GM23338 (cell line): ENCODE measurements at regions not wholly inside any gene's neighbourhood (a gene's known extent, or its start where the extent isn't known, plus 50 kb on each side); places are given as distances from the start of the nearest gene placed in this dataset.

Experiments
- ATAC-seq: fragments of 200-7000 bp; cut with Tn5 transposase; 3 replicates; pipeline ENCODE4 v1.9.1; 2020
- DNase-seq: peaks from one replicate; pipeline ENCODE4 v3.0.0-alpha.2; 2015; ENCODE audit warnings: low spot score
- H2AFZ ChIP-seq: fragments of 200-600 bp; sonication (generic); 2 replicates; pipeline ENCODE4 v1.8.0; 2016; ENCODE audit warnings: antibody characterized with exemption, mild to moderate bottlenecking, moderate library complexity
- H3F3A ChIP-seq: fragments of 200-600 bp; sonication (generic); replicated peaks from 2 replicates; pipeline ENCODE4 v1.8.0; 2017; ENCODE audit warnings: antibody characterized with exemption, mixed run types, low read depth
- H3K27ac ChIP-seq: fragments of 200-600 bp; sonication (generic); 2 replicates; pipeline ENCODE4 v1.6.1; 2016; ENCODE audit warnings: low read depth
- H3K27me3 ChIP-seq: fragments of 200-600 bp; sonication (generic); 2 replicates; pipeline ENCODE4 v1.8.0; 2016; ENCODE audit warnings: mild to moderate bottlenecking, mixed run types, moderate library complexity; ENCODE audit not compliant: insufficient read depth
- H3K36me3 ChIP-seq: fragments of 200-600 bp; sonication (generic); 2 replicates; pipeline ENCODE4 v1.8.0; 2016; ENCODE audit warnings: mild to moderate bottlenecking; ENCODE audit not compliant: insufficient read depth
- H3K4me1 ChIP-seq: fragments of 200-600 bp; sonication (generic); 2 replicates; pipeline ENCODE4 v1.8.0; 2016; ENCODE audit warnings: mild to moderate bottlenecking, moderate library complexity; ENCODE audit not compliant: insufficient read depth
- H3K4me2 ChIP-seq: fragments of 200-600 bp; sonication (generic); 2 replicates; pipeline ENCODE4 v1.7.1; 2017; ENCODE audit warnings: mixed run types
- H3K4me3 ChIP-seq: fragments of 200-600 bp; sonication (generic); 2 replicates; pipeline ENCODE4 v1.6.1; 2016; ENCODE audit warnings: mixed run types
- H3K79me2 ChIP-seq: fragments of 200-600 bp; sonication (generic); replicated peaks from 2 replicates; pipeline ENCODE4 v1.8.0; 2017; ENCODE audit warnings: mild to moderate bottlenecking; ENCODE audit not compliant: insufficient read depth
- H3K9me2 ChIP-seq: fragments of 200-600 bp; sonication (generic); 2 replicates; pipeline ENCODE4 v1.8.0; 2017; ENCODE audit not compliant: insufficient read depth
- H4K20me1 ChIP-seq: fragments of 200-600 bp; sonication (generic); replicated peaks from 2 replicates; pipeline ENCODE4 v1.8.0; 2017; ENCODE audit warnings: mild to moderate bottlenecking; ENCODE audit not compliant: insufficient read depth
- H3K27ac Mint-ChIP-seq: 2 replicates; pipeline ENCODE4 v1.8.0; 2020; ENCODE audit warnings: inconsistent platforms, mild to moderate bottlenecking, moderate library complexity, mixed read lengths
- H3K27me3 Mint-ChIP-seq: 3 replicates; pipeline ENCODE4 v1.8.0; 2022; ENCODE audit warnings: low read depth, mild to moderate bottlenecking, moderate library complexity, mixed read lengths, inconsistent platforms; ENCODE audit not compliant: insufficient read depth, poor library complexity
- H3K36me3 Mint-ChIP-seq: 3 replicates; pipeline ENCODE4 v1.8.0; 2021; ENCODE audit warnings: low read depth, mild to moderate bottlenecking, inconsistent platforms, moderate library complexity, mixed read lengths
- H3K4me1 Mint-ChIP-seq: 3 replicates; pipeline ENCODE4 v1.8.0; 2020; ENCODE audit warnings: mild to moderate bottlenecking, inconsistent platforms, mixed read lengths
- H3K4me3 Mint-ChIP-seq: 3 replicates; pipeline ENCODE4 v1.8.0; 2021; ENCODE audit warnings: moderate library complexity, mild to moderate bottlenecking, inconsistent platforms, mixed read lengths
- H3K9me3 Mint-ChIP-seq: 3 replicates; pipeline ENCODE4 v1.8.0; 2020; ENCODE audit warnings: moderate library complexity, mild to moderate bottlenecking, inconsistent platforms, mixed read lengths
- CTCF ChIP-seq, 2 experiments: fragments of 200-600 bp in 1 of 2; sonication (generic) in 1 of 2; conservative IDR thresholded peaks; 2 replicates each; pipeline versions ENCODE4 v1.5.1 to v1.6.1; 2016 to 2017; ENCODE audit warnings: antibody characterized with exemption in 2 of 2, low read depth in 2 of 2, mild to moderate bottlenecking in 2 of 2, moderate library complexity in 1 of 2
- ZNF462 ChIP-seq: fragments of 250-450 bp; sonication (Bioruptor Pico); IDR thresholded peaks from 2 replicates; pipeline ENCODE4 v1.5.0; 2020; ENCODE audit warnings: mild to moderate bottlenecking, moderate library complexity

- DNase-seq (no peak), ATAC-seq (peak; percentile 30; the same call in 2 of the 3 replicates)
- no peaks in the 10 kb centered on the region for H3K36me3 ChIP-seq
- H3K27ac ChIP-seq = no peak overlapping the region
- no peak overlapping the region for H3K4me3 ChIP-seq
- peaks cover 3% of the 10 kb centered on the region; the same call in 2 of the 3 replicates for H3K9me3 Mint-ChIP-seq
- H3K9me2 ChIP-seq = no peaks in the 10 kb centered on the region
- peak overlapping the region; percentile 77; the same call in 1 of the 2 replicates for H3K27ac Mint-ChIP-seq
- H3K79me2 ChIP-seq = no peaks in the 10 kb centered on the region
- H3K4me1 Mint-ChIP-seq = no peaks in the 10 kb centered on the region
- H3K4me1 ChIP-seq = no peaks in the 10 kb centered on the region
- H3K36me3 Mint-ChIP-seq = no peaks in the 10 kb centered on the region; the same call in 2 of the 3 replicates
- H3K27me3 Mint-ChIP-seq = peaks cover 9% of the 10 kb centered on the region
- H3F3A ChIP-seq = no peaks in the 10 kb centered on the region
- TF ChIP-seq CTCF (conservative IDR thresholded peaks at IDR 0.05; ENCODE audit: low read depth in 2 of 2) = peak in 1 of 2 experiments; percentile 17; a peak in 2 of 4 replicates
- TF ChIP-seq ZNF462 (CRISPR knock-in tag) = no peak
- H3K4me3 Mint-ChIP-seq = no peak overlapping the region
- no peaks in the 10 kb centered on the region for H4K20me1 ChIP-seq
- H3K4me2 ChIP-seq = no peak overlapping the region
- no peak overlapping the region for H2AFZ ChIP-seq
- H3K27me3 ChIP-seq = no peaks in the 10 kb centered on the region
These were observed 82.2 kb upstream of the GPC1 start for GRCh38 chr2:240353086-240353798.
